ENCODE measurements at regions not wholly inside any gene's neighbourhood (a gene's known extent, or its start where the extent isn't known, plus 50 kb on each side); places are given as distances from the start of the nearest gene placed in this dataset.

DNA sequence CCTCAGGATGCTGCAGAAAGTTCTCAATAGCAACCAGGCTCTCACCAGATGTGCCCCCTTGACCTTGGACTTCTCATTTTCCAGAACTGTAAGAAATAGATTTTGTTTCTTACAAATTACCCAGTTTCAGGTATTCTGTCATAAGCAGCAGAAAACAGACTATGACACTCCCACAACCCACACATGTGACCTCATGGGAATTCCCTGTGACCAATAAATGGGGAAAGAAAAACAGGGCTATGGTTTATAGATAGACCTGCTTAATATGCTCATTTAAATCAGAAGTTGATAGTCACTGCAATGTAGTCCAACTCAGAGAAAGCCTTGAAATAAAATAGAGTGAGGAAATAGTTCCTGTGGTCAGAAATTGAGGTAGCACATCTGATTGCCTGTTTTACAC lies 380.9 kb upstream of the PTBP2 start:
- peaks cover 2% of the 10 kb centered on the region for H3K9me3 Mint-ChIP-seq
- intact Hi-C loops (cut with DNase I, micrococcal nuclease): no loop called here
- POLR2A ChIA-PET: no interaction called here
- H3K27me3 Mint-ChIP-seq: no peaks in the 10 kb centered on the region
- DNase-seq (no peak), ATAC-seq (ENCODE audit: poor library complexity) (no peak)
- Histone ChIP-seq H3K27me3 (ENCODE audit: control insufficient read depth in 1 of 2, insufficient read depth in 2 of 2, low read length in 2 of 2) (no peaks in the 10 kb centered on the region), H3K9me3 (ENCODE audit: control insufficient read depth in 1 of 2, insufficient read depth in 1 of 2, low read length in 2 of 2) (no peaks in the 10 kb centered on the region), H3K36me3 (ENCODE audit: insufficient read depth, low read length) (no peaks in the 10 kb centered on the region), H3K4me1 (ENCODE audit: insufficient read depth, low read length) (no peaks in the 10 kb centered on the region), H3K27ac (ENCODE audit: low read depth in 1 of 2, low read length in 2 of 2) (no peak overlapping the region), H3K4me3 (ENCODE audit: low read length) (no peak overlapping the region)
- H3K4me3 Mint-ChIP-seq: no peak overlapping the region
- H3K36me3 Mint-ChIP-seq (ENCODE audit: low read depth): no peaks in the 10 kb centered on the region
- no peaks in the 10 kb centered on the region for H3K4me1 Mint-ChIP-seq (ENCODE audit: low read depth)
- CTCF ChIA-PET: no interaction called here
- TF ChIP-seq, protein P1, sequence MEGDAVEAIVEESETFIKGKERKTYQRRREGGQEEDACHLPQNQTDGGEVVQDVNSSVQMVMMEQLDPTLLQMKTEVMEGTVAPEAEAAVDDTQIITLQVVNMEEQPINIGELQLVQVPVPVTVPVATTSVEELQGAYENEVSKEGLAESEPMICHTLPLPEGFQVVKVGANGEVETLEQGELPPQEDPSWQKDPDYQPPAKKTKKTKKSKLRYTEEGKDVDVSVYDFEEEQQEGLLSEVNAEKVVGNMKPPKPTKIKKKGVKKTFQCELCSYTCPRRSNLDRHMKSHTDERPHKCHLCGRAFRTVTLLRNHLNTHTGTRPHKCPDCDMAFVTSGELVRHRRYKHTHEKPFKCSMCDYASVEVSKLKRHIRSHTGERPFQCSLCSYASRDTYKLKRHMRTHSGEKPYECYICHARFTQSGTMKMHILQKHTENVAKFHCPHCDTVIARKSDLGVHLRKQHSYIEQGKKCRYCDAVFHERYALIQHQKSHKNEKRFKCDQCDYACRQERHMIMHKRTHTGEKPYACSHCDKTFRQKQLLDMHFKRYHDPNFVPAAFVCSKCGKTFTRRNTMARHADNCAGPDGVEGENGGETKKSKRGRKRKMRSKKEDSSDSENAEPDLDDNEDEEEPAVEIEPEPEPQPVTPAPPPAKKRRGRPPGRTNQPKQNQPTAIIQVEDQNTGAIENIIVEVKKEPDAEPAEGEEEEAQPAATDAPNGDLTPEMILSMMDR (IDR thresholded peaks at IDR 0.05): no peak
- no peak overlapping the region for H3K27ac Mint-ChIP-seq

DNA sequence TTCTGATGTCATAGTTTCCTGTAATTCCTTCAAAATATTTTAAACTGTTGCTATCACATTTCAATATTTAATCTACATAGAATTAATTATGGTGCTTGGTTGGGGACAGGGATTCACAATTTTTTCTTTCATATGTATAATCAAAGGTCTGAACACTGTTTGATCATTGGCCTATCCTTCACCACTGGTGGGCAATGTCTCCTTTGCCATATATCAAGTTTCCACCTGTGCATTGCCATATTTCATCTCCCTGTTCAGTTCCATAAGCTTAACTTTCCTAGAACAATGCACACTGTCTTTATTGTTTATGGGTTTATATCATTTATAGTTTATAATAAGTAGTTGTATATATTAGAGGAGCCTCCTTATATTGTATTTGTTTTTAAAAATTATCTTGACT lies 374.9 kb upstream of the PTBP2 start:
- Mint-ChIP-seq H3K4me3 (no peak overlapping the region), H3K4me1 (ENCODE audit: low read depth) (no peaks in the 10 kb centered on the region), H3K36me3 (ENCODE audit: low read depth) (no peaks in the 10 kb centered on the region), H3K9me3 (peaks cover 2% of the 10 kb centered on the region), H3K27me3 (no peaks in the 10 kb centered on the region), H3K27ac (no peak overlapping the region)
- ChIA-PET POLR2A (no interaction called here), CTCF (no interaction called here)
- Histone ChIP-seq H3K4me3 (ENCODE audit: low read length) (no peak overlapping the region), H3K9me3 (ENCODE audit: control insufficient read depth in 1 of 2, insufficient read depth in 1 of 2, low read length in 2 of 2) (peaks cover 0 to 4% of the 10 kb centered on the region in 2 experiments), H3K27me3 (ENCODE audit: control insufficient read depth in 1 of 2, insufficient read depth in 2 of 2, low read length in 2 of 2) (no peaks in the 10 kb centered on the region), H3K36me3 (ENCODE audit: insufficient read depth, low read length) (no peaks in the 10 kb centered on the region), H3K27ac (ENCODE audit: low read depth in 1 of 2, low read length in 2 of 2) (no peak overlapping the region), H3K4me1 (ENCODE audit: insufficient read depth, low read length) (no peaks in the 10 kb centered on the region)
- no peak for ATAC-seq (ENCODE audit: poor library complexity)
- TF ChIP-seq, protein P1 (IDR thresholded peaks at IDR 0.05): no peak
- no peak for DNase-seq
- intact Hi-C loops (cut with DNase I, micrococcal nuclease): no loop called here

DNA sequence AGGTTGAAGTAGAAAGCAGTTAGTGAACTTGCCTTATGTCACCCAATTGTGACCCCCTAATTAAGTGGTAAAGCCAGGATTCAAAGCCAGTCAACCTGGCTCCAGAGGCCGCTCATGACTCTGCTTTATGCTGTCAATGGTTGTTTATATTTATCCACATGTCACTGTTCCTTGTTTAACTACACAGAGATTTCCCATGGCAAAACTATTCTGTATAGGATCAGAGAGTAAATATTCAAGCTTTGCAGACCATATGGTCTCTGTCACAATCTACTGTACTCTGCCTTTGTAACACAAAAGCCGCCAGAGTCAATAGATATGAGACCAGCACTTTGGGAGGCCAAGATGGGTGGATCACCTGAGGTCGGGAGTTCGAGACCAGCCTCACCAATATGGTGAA lies 371.7 kb upstream of the PTBP2 start:
- no peaks in the 10 kb centered on the region for H3K27me3 Mint-ChIP-seq
- intact Hi-C loops (cut with DNase I, micrococcal nuclease): no loop called here
- no peak overlapping the region for H3K4me3 ChIP-seq (ENCODE audit: low read length)
- H3K36me3 ChIP-seq (ENCODE audit: insufficient read depth, low read length): no peaks in the 10 kb centered on the region
- no peaks in the 10 kb centered on the region for H3K27me3 ChIP-seq (ENCODE audit: control insufficient read depth in 1 of 2, insufficient read depth in 2 of 2, low read length in 2 of 2)
- TF ChIP-seq, protein P1 (IDR thresholded peaks at IDR 0.05): no peak
- DNase-seq (no peak), ATAC-seq (ENCODE audit: poor library complexity) (no peak)
- ChIA-PET POLR2A (no interaction called here), CTCF (no interaction called here)
- no peaks in the 10 kb centered on the region for H3K36me3 Mint-ChIP-seq (ENCODE audit: low read depth)
- H3K4me1 ChIP-seq (ENCODE audit: insufficient read depth, low read length): no peaks in the 10 kb centered on the region
- H3K9me3 Mint-ChIP-seq: no peaks in the 10 kb centered on the region
- no peak overlapping the region for H3K27ac Mint-ChIP-seq
- no peak overlapping the region for H3K4me3 Mint-ChIP-seq
- peaks cover 0 to 4% of the 10 kb centered on the region in 2 experiments for H3K9me3 ChIP-seq (ENCODE audit: control insufficient read depth in 1 of 2, insufficient read depth in 1 of 2, low read length in 2 of 2)
- no peaks in the 10 kb centered on the region for H3K4me1 Mint-ChIP-seq (ENCODE audit: low read depth)
- H3K27ac ChIP-seq (ENCODE audit: low read depth in 1 of 2, low read length in 2 of 2): no peak overlapping the region
